VCaP (cell line): ENCODE measurements at regions not wholly inside any gene's neighbourhood (a gene's known extent, or its start where the extent isn't known, plus 50 kb on each side); places are given as distances from the start of the nearest gene placed in this dataset.

Source experiments
- H3K27ac ChIP-seq: fragments of 450-650 bp; 2 replicates; pipeline ENCODE4 v1.5.1; 2017
- CTCF ChIP-seq: fragments of 450-650 bp; conservative IDR thresholded peaks from 2 replicates; pipeline ENCODE4 v1.5.1; 2017; ENCODE audit warnings: mild to moderate bottlenecking, moderate library complexity

DNA sequence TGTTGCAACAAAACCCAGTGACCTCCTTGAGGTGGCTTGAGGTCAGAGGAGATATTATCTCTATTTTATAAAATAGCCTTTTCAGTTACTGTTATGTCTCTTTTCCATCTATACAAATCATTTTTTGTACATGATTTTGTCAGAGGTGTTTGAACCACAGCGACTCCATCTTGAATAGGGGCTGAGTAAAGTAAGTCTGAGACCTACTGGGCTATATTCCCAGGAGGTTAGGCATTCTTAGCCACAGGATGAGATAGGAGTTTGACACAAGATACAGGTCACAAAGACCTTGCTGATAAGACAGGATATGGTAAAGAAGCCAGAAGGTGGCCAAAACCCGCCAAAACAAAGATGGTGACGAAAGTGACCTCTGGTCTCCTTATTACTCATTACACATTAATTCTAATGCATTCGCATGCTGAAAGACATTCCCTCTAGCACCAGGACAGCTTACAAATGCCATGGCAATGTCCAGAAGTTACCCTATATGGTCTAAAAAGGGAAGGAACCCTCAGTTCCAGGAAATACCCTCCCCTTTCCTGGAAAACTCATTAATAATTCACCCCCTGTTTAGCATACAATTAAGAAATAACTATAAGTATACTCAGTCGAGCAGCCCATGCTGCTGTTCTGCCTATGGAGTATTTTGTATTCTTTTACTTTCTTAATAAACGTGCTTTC lies 283.9 kb upstream of the ISL1 start:
- no peak overlapping the region for H3K27ac ChIP-seq
- TF ChIP-seq CTCF: no peak

DNA sequence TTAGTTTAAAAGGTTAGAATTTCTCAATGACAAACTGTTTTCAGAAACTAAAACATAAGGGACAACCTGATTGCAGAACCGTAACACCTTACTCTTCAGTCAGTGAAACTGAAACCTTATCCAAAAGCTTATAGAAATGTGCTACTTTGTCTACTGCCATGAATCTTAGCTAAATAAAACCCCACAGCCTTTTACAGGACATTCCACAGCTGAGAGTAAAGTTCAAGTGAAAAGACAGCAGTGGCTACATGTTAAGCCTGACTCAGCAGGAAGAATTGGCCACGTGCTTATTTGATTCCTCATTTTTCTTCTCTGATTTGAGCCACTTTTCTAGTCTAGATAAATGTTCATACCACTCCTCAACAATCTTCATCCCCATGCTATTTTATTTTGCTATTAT lies 278.7 kb upstream of the ISL1 start:
- no peak for TF ChIP-seq CTCF
- no peak overlapping the region for H3K27ac ChIP-seq

- no peak overlapping the region for H3K27ac ChIP-seq
- TF ChIP-seq CTCF: no peak
Measured at GRCh38 chr5:51109786-51110410, 273.4 kb upstream of the ISL1 start.

DNA sequence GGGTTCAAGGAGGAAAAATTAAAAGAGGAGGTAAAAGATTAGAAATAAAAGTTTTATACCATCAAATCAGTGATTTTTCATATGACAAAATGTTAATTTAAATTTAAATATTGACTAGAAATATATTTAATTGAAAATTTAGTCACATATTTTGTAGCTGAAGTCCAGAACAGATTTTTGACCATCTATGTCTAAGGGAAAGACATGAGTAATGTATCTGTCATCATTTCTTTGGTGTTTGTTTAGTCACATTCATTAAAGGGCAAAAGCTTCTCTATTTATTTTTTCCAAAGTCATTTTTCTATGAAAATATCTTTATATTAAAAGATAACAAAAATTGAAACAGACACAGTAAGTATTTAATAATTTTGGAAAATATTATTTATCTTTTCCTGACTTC lies 252.0 kb upstream of the ISL1 start:
- H3K27ac ChIP-seq: no peak overlapping the region
- TF ChIP-seq CTCF: no peak

GRCh38 chr5:51138164-51138563 lies 245.1 kb upstream of the ISL1 start:
- no peak overlapping the region for H3K27ac ChIP-seq
- TF ChIP-seq CTCF: no peak

GRCh38 chr5:51148437-51148836 lies 234.8 kb upstream of the ISL1 start:
- no peak overlapping the region for H3K27ac ChIP-seq
- no peak for TF ChIP-seq CTCF

DNA sequence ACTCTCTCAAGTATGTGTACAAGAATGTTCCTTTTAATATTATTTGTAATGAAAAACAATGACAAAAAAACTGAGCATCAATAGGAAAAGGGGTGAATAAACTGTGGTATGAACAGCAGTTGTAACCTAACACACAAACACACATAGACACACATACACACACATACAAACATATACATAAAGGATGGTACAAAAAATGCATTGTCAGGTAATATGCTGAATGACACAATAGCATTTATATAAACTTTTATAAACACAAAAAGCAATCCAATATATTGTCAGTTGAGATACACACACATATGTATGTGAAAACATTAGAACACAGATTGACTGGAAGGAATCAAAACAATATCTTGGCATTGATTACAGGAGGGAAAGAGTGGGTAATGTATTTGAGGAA lies 227.0 kb upstream of the ISL1 start:
- TF ChIP-seq CTCF: no peak
- H3K27ac ChIP-seq: no peak overlapping the region
